Retinal pigment epithelial cell (primary cell): ENCODE measurements at regions not wholly inside any gene's neighbourhood (a gene's known extent, or its start where the extent isn't known, plus 50 kb on each side); places are given as distances from the start of the nearest gene placed in this dataset.

Source experiments
- DNase-seq: peaks from one replicate; pipeline ENCODE4 v3.0.0-alpha.2; 2010; ENCODE audit warnings: low read depth
- H3K4me3 ChIP-seq: 2 replicates; pipeline ENCODE4 v1.5.1; 2011; ENCODE audit warnings: mild to moderate bottlenecking, low read length, control low read depth, moderate library complexity
- TF ChIP-seq, protein P1 (sequence below): conservative IDR thresholded peaks from 2 replicates; pipeline ENCODE4 v1.5.1; 2011; ENCODE audit warnings: low read depth, low read length, control low read depth, inconsistent platforms

DNA sequence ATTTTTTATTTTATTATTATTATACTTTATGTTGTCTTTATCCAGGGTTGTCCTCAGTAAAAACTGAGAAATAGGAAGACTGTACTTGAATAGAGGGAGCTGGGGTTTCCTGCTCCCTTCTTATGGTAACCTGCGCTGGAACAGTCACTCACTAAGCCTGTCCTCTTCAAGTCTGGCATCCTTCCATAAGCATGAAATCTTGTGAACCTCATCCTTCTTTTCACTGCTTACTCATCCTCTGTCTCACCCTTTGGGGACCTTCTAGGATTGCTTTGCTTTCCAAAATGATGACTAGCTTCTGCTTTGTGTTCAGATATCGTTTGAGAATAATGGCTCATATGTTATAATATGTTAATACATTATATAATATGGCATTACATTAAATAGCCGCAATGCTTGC, 90.6 kb downstream of the C6orf118 start:
- DNase-seq, result no peak
- no peak overlapping the region for H3K4me3 ChIP-seq
- TF ChIP-seq, protein P1, sequence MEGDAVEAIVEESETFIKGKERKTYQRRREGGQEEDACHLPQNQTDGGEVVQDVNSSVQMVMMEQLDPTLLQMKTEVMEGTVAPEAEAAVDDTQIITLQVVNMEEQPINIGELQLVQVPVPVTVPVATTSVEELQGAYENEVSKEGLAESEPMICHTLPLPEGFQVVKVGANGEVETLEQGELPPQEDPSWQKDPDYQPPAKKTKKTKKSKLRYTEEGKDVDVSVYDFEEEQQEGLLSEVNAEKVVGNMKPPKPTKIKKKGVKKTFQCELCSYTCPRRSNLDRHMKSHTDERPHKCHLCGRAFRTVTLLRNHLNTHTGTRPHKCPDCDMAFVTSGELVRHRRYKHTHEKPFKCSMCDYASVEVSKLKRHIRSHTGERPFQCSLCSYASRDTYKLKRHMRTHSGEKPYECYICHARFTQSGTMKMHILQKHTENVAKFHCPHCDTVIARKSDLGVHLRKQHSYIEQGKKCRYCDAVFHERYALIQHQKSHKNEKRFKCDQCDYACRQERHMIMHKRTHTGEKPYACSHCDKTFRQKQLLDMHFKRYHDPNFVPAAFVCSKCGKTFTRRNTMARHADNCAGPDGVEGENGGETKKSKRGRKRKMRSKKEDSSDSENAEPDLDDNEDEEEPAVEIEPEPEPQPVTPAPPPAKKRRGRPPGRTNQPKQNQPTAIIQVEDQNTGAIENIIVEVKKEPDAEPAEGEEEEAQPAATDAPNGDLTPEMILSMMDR, result no peak

DNA sequence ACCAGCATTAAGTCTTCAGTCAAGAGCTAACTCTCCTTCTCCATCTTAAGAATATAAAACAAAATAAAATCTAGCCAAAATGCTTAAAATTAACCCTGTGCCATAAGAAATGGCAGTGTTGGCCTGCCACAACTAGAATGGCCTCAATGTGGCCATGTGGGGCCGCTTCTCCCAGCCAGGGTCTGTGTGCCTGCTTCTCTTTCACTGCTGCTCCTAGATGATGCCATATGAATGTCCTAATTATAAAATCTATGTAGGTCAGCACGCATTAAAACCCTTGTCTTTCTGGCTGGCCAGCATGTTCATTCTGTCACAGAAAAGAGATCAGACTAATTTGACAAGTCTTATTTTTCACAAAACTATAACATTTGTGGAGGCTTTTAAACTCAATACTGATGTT, 102.6 kb downstream of the C6orf118 start:
- DNase-seq, result no peak
- TF ChIP-seq, protein P1, result no peak
- no peak overlapping the region for H3K4me3 ChIP-seq

- TF ChIP-seq, protein P1, result no peak
- DNase-seq, result peak; percentile 34
- no peak overlapping the region for H3K4me3 ChIP-seq
These were observed 103.8 kb downstream of the C6orf118 start for GRCh38 chr6:165205632-165206031.

DNA sequence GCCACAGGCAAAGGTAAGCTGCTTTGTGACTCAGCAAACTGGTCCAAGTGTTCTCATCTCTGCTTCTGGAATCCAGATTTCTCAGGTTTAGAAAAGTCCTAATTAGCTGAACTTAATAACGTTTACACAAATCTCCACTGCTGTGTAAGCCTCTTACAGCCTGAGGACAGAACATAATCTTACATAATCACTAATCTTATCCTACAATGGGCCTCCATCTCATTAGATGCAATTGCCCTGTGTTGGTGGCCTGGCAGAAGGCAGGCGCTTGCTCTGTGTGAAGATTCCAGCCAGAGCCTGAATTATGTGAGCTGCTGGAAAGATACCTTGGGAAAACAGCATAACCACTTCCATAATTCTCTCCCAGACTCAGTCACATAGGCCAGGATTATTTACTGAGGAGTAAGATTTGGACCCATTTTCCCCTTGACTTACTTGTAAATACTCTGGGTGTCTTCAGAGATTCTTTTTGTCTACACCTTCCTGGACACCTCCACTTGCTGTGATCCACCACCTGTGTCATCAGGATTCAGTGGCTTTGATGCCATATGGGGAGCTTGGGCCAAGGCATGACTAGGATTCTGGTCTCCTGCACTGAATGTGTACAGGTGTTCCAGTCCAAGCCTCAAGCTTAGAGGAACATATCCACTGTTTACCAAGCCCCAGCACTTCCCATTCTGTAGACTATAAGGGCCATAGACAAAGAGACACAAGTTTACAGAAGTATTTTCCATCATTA, 104.4 kb downstream of the C6orf118 start:
- DNase-seq, result peak; percentile 92
- TF ChIP-seq, protein P1, result no peak
- H3K4me3 ChIP-seq, result no peak overlapping the region

- H3K4me3 ChIP-seq, result no peak overlapping the region
- no peak for DNase-seq
- TF ChIP-seq, protein P1, result no peak
These were observed 109.2 kb downstream of the C6orf118 start for GRCh38 chr6:165200178-165200577.

GRCh38 chr6:165191461-165191860, 117.9 kb downstream of the C6orf118 start:
- H3K4me3 ChIP-seq, result no peak overlapping the region
- no peak for DNase-seq
- TF ChIP-seq, protein P1, result no peak
